ENCODE measurements at regions not wholly inside any gene's neighbourhood (a gene's known extent, or its start where the extent isn't known, plus 50 kb on each side); places are given as distances from the start of the nearest gene placed in this dataset.

DNA sequence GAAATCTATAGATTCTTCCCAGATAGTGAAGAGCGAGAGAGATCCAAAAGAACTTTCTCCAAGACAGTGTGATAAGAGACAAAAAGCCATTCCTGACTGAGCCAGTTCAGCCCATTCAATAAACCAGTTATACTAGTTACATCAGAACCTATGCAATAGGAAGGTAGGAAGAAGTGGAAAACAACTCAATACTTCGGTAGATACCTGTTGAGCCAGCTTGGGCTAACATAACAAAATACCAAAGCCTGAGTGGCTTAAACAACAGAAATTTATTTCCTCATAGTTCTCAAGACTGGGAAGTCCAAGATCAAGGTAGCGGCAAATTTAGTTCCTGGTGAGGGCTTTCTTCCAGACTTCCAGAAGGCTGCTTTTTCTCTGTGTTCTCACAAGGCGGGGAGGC, 214.5 kb upstream of the GRAMD2B start:
- TF ChIP-seq GATA1 (IDR thresholded peaks at IDR 0.05; ENCODE audit: low read depth, low read length) (no peak), POLR2A (IDR thresholded peaks at IDR 0.05; ENCODE audit: low read length) (no peak)
- no peak for DNase-seq

DNA sequence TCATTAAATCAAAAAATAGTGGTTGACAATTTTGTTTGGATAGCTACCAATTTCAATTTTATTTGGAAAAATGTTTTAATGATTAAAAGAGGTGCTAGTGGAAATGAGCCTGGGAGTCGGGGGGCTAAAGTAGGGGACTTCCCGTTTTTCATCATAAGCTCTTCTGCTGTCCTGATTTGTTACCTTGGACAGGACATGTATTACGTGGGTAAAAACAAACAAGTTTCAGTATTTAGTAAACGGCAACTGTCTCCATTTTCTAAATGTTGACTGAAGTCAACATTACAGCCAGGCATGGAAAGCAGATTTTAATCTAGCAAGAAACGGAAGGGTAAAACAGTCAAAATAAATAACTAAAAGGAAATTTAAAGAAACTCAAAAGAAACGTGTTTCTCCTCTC, 212.3 kb upstream of the GRAMD2B start:
- TF ChIP-seq GATA1 (IDR thresholded peaks at IDR 0.05; ENCODE audit: low read depth, low read length): no peak
- no peak for TF ChIP-seq POLR2A (IDR thresholded peaks at IDR 0.05; ENCODE audit: low read length)
- no peak for DNase-seq

DNA sequence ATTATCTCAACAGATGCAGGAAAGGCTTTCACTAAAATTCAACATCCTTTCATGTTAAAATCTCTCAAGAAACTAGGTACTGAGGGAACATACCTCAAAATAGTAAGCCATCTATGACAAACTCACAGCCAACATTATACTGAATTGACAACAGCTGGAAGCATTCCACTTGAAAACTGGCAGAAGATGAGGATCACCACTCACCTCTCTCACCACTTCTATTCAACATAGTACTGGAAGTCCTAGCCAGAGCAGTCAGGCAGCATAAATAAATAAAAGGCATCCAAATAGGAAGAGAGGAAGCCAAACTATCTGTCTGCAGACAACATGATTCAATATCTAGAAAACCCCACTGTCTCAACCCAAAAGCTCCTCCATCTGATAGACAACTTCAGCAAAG, 203.6 kb upstream of the GRAMD2B start:
- no peak for DNase-seq
- TF ChIP-seq POLR2A (IDR thresholded peaks at IDR 0.05; ENCODE audit: low read length): no peak
- TF ChIP-seq GATA1 (IDR thresholded peaks at IDR 0.05; ENCODE audit: low read depth, low read length): no peak

DNA sequence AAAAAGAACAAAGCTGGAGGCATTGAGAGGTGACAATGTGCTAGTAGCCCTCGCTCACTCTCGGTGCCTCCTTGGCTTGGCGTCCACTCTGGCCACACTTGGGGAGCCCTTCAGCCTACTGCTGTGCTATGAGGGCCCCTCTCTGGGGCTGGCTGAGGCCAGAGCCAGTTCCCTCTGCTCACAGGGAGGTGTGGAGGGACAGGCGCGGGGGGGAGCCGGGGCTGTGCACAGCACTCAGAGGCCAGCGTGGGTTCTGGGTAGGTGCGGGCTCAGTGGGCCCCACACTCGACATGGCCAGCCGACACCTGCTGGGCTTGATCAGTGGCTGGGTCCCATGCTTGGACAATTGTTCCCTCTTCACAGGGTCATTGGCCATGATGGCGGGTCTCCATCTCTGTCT, 202.5 kb upstream of the GRAMD2B start:
- TF ChIP-seq POLR2A (IDR thresholded peaks at IDR 0.05; ENCODE audit: low read length) (no peak), GATA1 (IDR thresholded peaks at IDR 0.05; ENCODE audit: low read depth, low read length) (no peak)
- no peak for DNase-seq

DNA sequence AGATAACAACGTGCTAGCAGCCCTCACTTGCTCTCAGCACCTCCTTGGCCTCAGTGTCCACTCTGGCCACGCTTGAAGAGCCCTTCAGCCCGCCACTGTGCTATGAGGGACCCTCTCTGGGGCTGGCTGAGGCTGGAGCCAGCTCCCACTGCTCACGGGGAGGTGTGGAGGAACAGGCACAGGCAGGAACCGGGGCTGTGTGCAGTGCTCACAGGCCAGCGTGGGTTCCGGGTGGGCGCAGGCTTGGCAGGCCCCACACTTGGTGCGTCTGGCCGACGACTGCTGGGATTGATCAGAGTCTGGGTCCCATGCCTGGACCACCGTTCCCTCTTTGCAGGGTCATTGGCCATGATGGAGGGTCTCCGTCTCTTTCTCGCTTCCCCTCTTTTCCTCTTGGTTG, 194.3 kb upstream of the GRAMD2B start:
- TF ChIP-seq GATA1 (IDR thresholded peaks at IDR 0.05; ENCODE audit: low read depth, low read length) (no peak), POLR2A (IDR thresholded peaks at IDR 0.05; ENCODE audit: low read length) (no peak)
- DNase-seq: no peak

- no peak for DNase-seq
- TF ChIP-seq POLR2A (IDR thresholded peaks at IDR 0.05; ENCODE audit: low read length): no peak
- TF ChIP-seq GATA1 (IDR thresholded peaks at IDR 0.05; ENCODE audit: low read depth, low read length): no peak
Measured at GRCh38 chr5:126233256-126233655, 190.0 kb upstream of the GRAMD2B start.

GRCh38 chr5:126234563-126235195, 188.5 kb upstream of the GRAMD2B start:
- peak in 1 of 2 experiments; percentile 9 for DNase-seq

DNA sequence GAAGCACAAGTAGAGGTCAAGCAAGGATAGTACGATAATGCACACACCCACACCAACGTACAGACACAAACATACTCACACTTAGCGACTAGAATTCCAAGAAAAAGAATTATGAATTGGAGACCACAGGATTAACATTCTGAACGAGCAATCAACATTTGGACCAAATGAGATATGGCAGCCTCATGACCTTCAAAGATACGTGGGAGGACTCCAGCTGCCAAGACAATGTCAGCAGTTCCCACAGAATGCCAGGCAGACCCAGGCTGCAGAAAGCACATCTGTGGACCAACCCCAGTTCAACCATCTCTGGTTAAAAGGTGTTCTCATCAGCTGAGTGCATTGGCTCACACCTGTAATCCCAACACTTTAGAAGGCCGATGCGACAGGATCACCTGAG, 187.6 kb upstream of the GRAMD2B start:
- no peak for DNase-seq
- TF ChIP-seq GATA1 (IDR thresholded peaks at IDR 0.05; ENCODE audit: low read depth, low read length) (no peak), POLR2A (IDR thresholded peaks at IDR 0.05; ENCODE audit: low read length) (no peak)

More at GRCh38 chr5:126234563-126235195, 188.5 kb upstream of the GRAMD2B start:
- TF ChIP-seq POLR2A (IDR thresholded peaks at IDR 0.05; ENCODE audit: low read length) (no peak), GATA1 (IDR thresholded peaks at IDR 0.05; ENCODE audit: low read depth, low read length) (no peak)

- DNase-seq: no peak
- TF ChIP-seq POLR2A (IDR thresholded peaks at IDR 0.05; ENCODE audit: low read length) (no peak), GATA1 (IDR thresholded peaks at IDR 0.05; ENCODE audit: low read depth, low read length) (no peak)
Measured at GRCh38 chr5:126236994-126237393, 186.2 kb upstream of the GRAMD2B start.

GRCh38 chr5:126248611-126249010, 174.6 kb upstream of the GRAMD2B start:
- TF ChIP-seq POLR2A (IDR thresholded peaks at IDR 0.05; ENCODE audit: low read length) (no peak), GATA1 (IDR thresholded peaks at IDR 0.05; ENCODE audit: low read depth, low read length) (no peak)
- no peak for DNase-seq

GRCh38 chr5:126251024-126251423, 172.2 kb upstream of the GRAMD2B start:
- DNase-seq: no peak
- TF ChIP-seq POLR2A (IDR thresholded peaks at IDR 0.05; ENCODE audit: low read length) (no peak), GATA1 (IDR thresholded peaks at IDR 0.05; ENCODE audit: low read depth, low read length) (no peak)

DNA sequence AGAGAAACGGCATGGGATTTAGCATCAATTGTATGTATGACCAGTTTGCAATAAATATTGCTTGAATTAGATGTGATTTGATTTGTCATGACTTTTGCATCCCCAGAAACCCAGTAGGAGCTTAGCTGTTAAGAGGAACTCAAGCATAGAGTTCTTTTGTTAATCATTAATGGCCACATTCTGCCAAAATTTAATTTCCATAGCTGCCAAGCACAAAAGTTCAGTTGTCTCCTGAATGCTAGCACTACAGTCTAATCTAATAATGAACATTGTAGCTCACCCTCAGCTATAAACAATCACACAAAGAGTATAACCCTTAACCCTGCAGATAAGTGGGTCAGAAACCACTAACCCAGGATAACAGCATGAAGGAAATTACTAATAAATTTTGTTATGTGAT, 169.8 kb upstream of the GRAMD2B start:
- no peak for DNase-seq
- TF ChIP-seq GATA1 (IDR thresholded peaks at IDR 0.05; ENCODE audit: low read depth, low read length): no peak
- no peak for TF ChIP-seq POLR2A (IDR thresholded peaks at IDR 0.05; ENCODE audit: low read length)

- no peak for DNase-seq
- TF ChIP-seq POLR2A (IDR thresholded peaks at IDR 0.05; ENCODE audit: low read length) (no peak), GATA1 (IDR thresholded peaks at IDR 0.05; ENCODE audit: low read depth, low read length) (no peak)
Measured at GRCh38 chr5:126263591-126264184, 159.5 kb upstream of the GRAMD2B start.

GRCh38 chr5:126265917-126266316, 157.3 kb upstream of the GRAMD2B start:
- no peak for DNase-seq
- TF ChIP-seq POLR2A (IDR thresholded peaks at IDR 0.05; ENCODE audit: low read length) (no peak), GATA1 (IDR thresholded peaks at IDR 0.05; ENCODE audit: low read depth, low read length) (no peak)

- TF ChIP-seq GATA1 (IDR thresholded peaks at IDR 0.05; ENCODE audit: low read depth, low read length): no peak
- no peak for TF ChIP-seq POLR2A (IDR thresholded peaks at IDR 0.05; ENCODE audit: low read length)
Measured at GRCh38 chr5:126267438-126267837, 155.8 kb upstream of the GRAMD2B start.

More at GRCh38 chr5:126267438-126267837, 155.8 kb upstream of the GRAMD2B start:
- no peak for DNase-seq

All from erythroblast (primary cell).